ENCODE measurements at regions not wholly inside any gene's neighbourhood (a gene's known extent, or its start where the extent isn't known, plus 50 kb on each side); places are given as distances from the start of the nearest gene placed in this dataset.

DNA sequence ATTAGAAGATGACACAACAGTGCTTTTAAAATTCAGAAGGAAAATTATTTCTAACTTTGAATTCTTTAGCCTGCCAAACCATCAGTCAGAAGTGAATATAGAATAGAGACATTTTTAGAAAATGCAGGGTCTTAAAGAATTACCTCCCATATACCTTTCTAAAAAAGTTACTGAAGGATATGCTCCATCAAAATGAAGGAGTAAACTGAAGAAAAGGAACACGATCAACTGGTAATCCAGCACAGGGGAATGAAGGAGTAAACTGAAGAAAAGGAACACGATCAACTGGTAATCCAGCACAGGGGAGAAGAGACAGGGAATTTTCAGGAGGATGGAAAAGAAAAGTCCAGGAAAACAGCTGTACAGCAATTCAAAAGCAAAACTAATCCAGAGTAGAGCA, 75.4 kb upstream of the LDLRAD3 start:
- ChIA-PET POLR2A (no interaction called here), CTCF (interaction anchor here (1.2 kb wide), 1 partner anchor 18 kb away, joined by 3 read pairs; no protein-coding TSS in a partner anchor)
- no peaks in the 10 kb centered on the region for H3K4me1 Mint-ChIP-seq
- no peaks in the 10 kb centered on the region for H3K36me3 Mint-ChIP-seq (ENCODE audit: low read depth)
- H3K27ac Mint-ChIP-seq: no peak overlapping the region
- no peak for DNase-seq
- H3K27me3 Mint-ChIP-seq: no peaks in the 10 kb centered on the region
- H3K9me3 Mint-ChIP-seq (ENCODE audit: low read depth): peaks cover 19% of the 10 kb centered on the region
- no peak overlapping the region for H3K4me3 Mint-ChIP-seq
- intact Hi-C loops (cut with DNase I, micrococcal nuclease): no loop called here
- no peak for ATAC-seq

DNA sequence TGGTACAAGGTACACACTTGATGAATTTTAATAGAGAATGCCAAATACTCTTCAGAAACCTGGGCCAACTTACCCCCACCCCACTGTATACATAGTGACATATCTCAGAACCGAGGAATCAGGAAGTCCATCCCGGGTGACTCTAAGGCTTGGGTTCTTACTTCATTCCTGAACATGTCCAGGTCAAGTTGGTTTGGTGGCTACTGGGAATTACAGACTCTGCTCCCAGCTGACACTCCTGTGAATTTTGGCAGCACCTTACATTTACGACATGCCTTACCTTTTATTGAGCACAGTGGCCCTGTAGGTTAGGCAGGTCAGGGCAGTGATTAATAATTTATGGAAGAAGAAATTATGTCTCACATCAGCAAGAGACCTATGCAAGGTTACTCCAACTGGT, 70.1 kb upstream of the LDLRAD3 start:
- intact Hi-C loops (cut with DNase I, micrococcal nuclease): no loop called here
- no peak overlapping the region for H3K4me3 Mint-ChIP-seq
- POLR2A ChIA-PET: no interaction called here
- DNase-seq: no peak
- ATAC-seq: no peak
- peaks cover 10% of the 10 kb centered on the region for H3K27me3 Mint-ChIP-seq
- peaks cover 5% of the 10 kb centered on the region for H3K9me3 Mint-ChIP-seq (ENCODE audit: low read depth)
- H3K36me3 Mint-ChIP-seq (ENCODE audit: low read depth): no peaks in the 10 kb centered on the region
- no peaks in the 10 kb centered on the region for H3K4me1 Mint-ChIP-seq
- H3K27ac Mint-ChIP-seq: no peak overlapping the region
- CTCF ChIA-PET: no interaction called here

DNA sequence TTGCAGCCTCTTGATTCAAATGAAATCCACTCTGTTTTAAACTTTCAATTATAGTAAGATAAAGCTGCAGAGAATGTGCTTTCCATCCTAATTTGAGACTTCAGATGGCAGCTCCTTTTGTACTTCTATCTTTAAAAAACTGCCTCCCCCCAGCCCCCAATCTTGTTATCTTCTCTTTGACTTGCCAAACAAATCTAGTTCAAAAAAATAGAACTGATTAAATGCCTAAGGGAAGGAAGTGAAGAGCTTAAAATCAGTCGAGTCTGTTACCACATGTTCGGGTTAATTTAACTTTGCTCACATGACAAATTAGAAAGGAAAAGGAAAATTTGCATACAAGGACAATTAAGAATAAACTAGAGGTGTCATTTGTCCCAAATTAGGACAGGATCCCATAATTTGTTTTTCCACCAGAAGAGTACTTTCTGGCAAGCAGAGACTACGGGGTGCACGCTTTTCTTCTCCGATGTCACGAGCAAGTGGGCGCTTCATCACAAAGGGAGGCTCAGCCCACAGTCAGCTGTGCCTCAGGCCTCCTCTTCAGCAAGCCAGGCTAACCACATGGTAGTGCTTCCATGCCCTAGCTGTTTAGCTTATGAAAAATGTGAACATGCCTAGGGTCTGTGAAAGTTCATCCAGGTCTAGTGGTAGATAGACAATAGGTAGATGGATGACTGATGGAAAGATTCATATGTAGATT, 69.0 kb upstream of the LDLRAD3 start:
- H3K36me3 Mint-ChIP-seq (ENCODE audit: low read depth): no peaks in the 10 kb centered on the region
- peaks cover 12% of the 10 kb centered on the region for H3K27me3 Mint-ChIP-seq
- ChIA-PET POLR2A (no interaction called here), CTCF (no interaction called here)
- H3K9me3 Mint-ChIP-seq (ENCODE audit: low read depth): no peaks in the 10 kb centered on the region
- intact Hi-C loops (cut with DNase I, micrococcal nuclease): no loop called here
- H3K4me1 Mint-ChIP-seq: no peaks in the 10 kb centered on the region
- no peak overlapping the region for H3K4me3 Mint-ChIP-seq
- no peak overlapping the region for H3K27ac Mint-ChIP-seq
- ATAC-seq (no peak), DNase-seq (no peak)

DNA sequence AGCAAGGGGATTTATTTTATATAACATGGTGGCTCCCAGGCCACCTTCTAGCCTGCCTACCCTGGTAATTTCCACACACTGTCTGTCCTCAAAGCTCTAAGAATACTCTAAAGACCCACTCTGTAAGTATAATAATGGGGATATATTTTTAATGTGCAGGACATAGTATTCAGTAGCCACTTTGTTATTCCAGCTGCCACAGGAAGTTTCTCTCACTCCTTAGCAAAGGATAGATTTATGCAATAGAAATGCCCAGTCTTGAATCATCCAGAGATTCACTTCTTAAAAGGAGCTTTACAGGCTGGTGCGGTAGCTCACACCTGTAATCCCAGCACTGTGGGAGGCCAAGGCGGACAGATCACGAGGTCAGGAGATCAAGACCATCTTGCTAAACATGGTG, 68.4 kb upstream of the LDLRAD3 start:
- intact Hi-C loops (cut with DNase I, micrococcal nuclease): no loop called here
- H3K27me3 Mint-ChIP-seq: peaks cover 14% of the 10 kb centered on the region
- H3K36me3 Mint-ChIP-seq (ENCODE audit: low read depth): no peaks in the 10 kb centered on the region
- ChIA-PET CTCF (interaction anchor here (0.6 to 2.1 kb wide), 3 partner anchors 52 to 546 kb away, joined by 3 to 6 read pairs (median 3); no protein-coding TSS in a partner anchor), POLR2A (no interaction called here)
- ATAC-seq (no peak), DNase-seq (no peak)
- H3K27ac Mint-ChIP-seq: no peak overlapping the region
- H3K4me1 Mint-ChIP-seq: no peaks in the 10 kb centered on the region
- no peaks in the 10 kb centered on the region for H3K9me3 Mint-ChIP-seq (ENCODE audit: low read depth)
- no peak overlapping the region for H3K4me3 Mint-ChIP-seq

DNA sequence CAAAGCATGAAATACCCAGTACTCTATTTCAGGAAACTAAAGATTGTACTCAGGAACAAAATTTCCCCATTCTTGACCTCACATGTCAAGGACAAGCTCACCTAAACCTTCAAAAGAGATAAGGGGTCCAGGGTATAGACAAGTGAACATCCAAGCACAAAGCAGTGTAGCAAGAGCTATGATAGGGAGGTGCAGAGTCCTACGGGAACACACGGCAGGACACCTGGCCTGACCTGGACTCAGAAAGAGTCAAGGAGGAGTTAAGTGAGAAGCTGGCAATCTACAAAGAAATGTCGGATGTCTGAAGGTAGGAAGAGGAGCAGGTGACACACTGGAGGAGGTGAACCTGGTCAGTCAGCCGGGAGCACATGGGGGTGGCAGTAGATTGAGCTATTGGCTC, 67.1 kb upstream of the LDLRAD3 start:
- no peaks in the 10 kb centered on the region for H3K36me3 Mint-ChIP-seq (ENCODE audit: low read depth)
- no peaks in the 10 kb centered on the region for H3K9me3 Mint-ChIP-seq (ENCODE audit: low read depth)
- intact Hi-C loops (cut with DNase I, micrococcal nuclease): no loop called here
- peaks cover 14% of the 10 kb centered on the region for H3K27me3 Mint-ChIP-seq
- ATAC-seq: no peak
- DNase-seq: no peak
- H3K4me3 Mint-ChIP-seq: no peak overlapping the region
- CTCF ChIA-PET: interaction anchor here (0.6 to 2.1 kb wide), 2 partner anchors 55 to 321 kb away, joined by 3 to 6 read pairs; no protein-coding TSS in a partner anchor
- no peaks in the 10 kb centered on the region for H3K4me1 Mint-ChIP-seq
- no peak overlapping the region for H3K27ac Mint-ChIP-seq
- POLR2A ChIA-PET: no interaction called here

DNA sequence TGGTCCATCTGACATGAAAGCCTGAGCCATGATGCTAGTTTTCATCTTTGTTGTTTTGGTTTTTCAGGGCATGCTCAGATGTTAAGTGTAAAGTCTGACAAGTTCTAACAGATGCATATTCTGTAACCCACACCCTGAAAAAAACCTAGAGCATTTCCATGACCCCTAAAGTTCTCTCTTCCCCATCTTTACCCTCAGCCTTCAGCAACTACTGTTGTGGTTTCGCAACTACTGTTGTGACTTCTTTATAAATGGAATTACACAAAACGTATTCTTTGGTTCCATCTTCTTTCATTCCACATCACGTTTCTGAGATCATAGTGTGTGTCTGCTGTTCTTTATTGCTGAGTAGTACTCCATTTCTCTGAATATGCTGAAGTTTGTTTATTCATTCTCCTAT, 65.1 kb upstream of the LDLRAD3 start:
- CTCF ChIA-PET: no interaction called here
- peaks cover 18% of the 10 kb centered on the region for H3K27me3 Mint-ChIP-seq
- no peaks in the 10 kb centered on the region for H3K9me3 Mint-ChIP-seq (ENCODE audit: low read depth)
- H3K4me1 Mint-ChIP-seq: no peaks in the 10 kb centered on the region
- POLR2A ChIA-PET: no interaction called here
- intact Hi-C loops (cut with DNase I, micrococcal nuclease): no loop called here
- no peak overlapping the region for H3K27ac Mint-ChIP-seq
- DNase-seq: no peak
- ATAC-seq: no peak
- no peaks in the 10 kb centered on the region for H3K36me3 Mint-ChIP-seq (ENCODE audit: low read depth)
- no peak overlapping the region for H3K4me3 Mint-ChIP-seq

DNA sequence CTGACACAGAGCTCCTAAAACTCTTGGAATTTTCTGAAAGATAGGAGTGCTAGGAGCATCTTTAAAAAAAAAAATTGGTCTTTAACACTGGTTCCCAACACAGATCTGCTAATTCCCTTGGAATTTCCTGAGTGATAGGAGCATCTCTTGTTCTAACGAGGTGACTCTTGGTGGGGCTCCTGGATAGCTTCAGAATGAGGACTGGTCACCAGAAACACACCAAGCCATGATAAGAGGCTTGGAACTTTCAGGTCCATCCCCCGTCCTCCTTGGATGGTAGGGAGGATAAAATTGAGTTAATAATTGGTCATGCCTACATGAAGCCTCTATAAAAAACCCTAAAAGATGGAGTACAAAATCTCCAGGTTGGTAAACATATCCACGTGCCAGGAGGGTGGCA, 64.5 kb upstream of the LDLRAD3 start:
- peaks cover 22% of the 10 kb centered on the region for H3K27me3 Mint-ChIP-seq
- no peak overlapping the region for H3K27ac Mint-ChIP-seq
- no peak overlapping the region for H3K4me3 Mint-ChIP-seq
- no peaks in the 10 kb centered on the region for H3K9me3 Mint-ChIP-seq (ENCODE audit: low read depth)
- intact Hi-C loops (cut with DNase I, micrococcal nuclease): no loop called here
- ATAC-seq (no peak), DNase-seq (no peak)
- POLR2A ChIA-PET: no interaction called here
- no peaks in the 10 kb centered on the region for H3K36me3 Mint-ChIP-seq (ENCODE audit: low read depth)
- CTCF ChIA-PET: no interaction called here
- H3K4me1 Mint-ChIP-seq: no peaks in the 10 kb centered on the region

DNA sequence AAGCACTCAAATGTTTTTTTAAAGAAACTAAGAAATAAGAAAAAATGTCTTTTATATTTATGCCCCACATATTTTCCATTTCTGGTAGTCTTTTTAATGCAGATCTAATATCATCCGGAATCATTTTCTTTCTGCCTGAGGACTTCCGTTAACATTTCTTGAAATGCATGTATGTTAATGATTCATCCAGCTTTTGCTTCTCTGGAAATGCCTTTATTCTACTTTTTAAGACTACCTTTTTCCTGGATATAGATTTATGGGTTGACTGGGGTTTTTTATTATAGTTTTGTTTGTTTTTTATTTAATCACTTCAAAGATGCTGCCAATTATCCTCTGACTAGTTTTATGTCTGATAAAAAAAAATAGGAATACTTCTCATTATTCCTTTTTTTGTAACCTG, 57.1 kb upstream of the LDLRAD3 start:
- Mint-ChIP-seq H3K4me3 (no peak overlapping the region), H3K27me3 (peaks cover 18% of the 10 kb centered on the region), H3K9me3 (ENCODE audit: low read depth) (no peaks in the 10 kb centered on the region), H3K36me3 (ENCODE audit: low read depth) (no peaks in the 10 kb centered on the region), H3K4me1 (no peaks in the 10 kb centered on the region), H3K27ac (no peak overlapping the region)
- DNase-seq (no peak), ATAC-seq (no peak)
- CTCF ChIA-PET: no interaction called here
- POLR2A ChIA-PET: no interaction called here
- intact Hi-C loops (cut with DNase I, micrococcal nuclease): no loop called here

DNA sequence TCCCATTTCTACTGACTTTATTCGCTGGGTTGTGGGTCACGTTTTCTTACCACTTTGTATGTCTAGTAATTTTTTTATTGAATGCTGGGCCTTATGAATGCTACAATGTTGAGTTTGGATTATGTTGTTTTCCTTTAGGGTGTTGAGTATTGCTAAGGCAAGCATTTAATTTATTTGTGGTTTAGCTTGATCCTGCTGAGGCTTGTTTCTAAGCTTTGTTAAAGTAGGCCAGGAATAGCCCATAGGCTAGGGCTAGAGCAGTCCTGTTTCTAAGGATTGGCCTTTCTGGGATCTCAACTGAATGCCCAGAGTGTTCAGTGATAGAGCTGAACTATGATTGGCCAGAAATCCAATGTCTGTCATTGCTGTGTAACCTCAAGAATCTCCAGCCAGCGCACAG, 56.1 kb upstream of the LDLRAD3 start:
- H3K27ac Mint-ChIP-seq: no peak overlapping the region
- no peak for DNase-seq
- H3K9me3 Mint-ChIP-seq (ENCODE audit: low read depth): no peaks in the 10 kb centered on the region
- ATAC-seq: no peak
- no peaks in the 10 kb centered on the region for H3K4me1 Mint-ChIP-seq
- intact Hi-C loops (cut with DNase I, micrococcal nuclease): no loop called here
- POLR2A ChIA-PET: no interaction called here
- H3K27me3 Mint-ChIP-seq: peaks cover 20% of the 10 kb centered on the region
- CTCF ChIA-PET: no interaction called here
- no peaks in the 10 kb centered on the region for H3K36me3 Mint-ChIP-seq (ENCODE audit: low read depth)
- H3K4me3 Mint-ChIP-seq: no peak overlapping the region

DNA sequence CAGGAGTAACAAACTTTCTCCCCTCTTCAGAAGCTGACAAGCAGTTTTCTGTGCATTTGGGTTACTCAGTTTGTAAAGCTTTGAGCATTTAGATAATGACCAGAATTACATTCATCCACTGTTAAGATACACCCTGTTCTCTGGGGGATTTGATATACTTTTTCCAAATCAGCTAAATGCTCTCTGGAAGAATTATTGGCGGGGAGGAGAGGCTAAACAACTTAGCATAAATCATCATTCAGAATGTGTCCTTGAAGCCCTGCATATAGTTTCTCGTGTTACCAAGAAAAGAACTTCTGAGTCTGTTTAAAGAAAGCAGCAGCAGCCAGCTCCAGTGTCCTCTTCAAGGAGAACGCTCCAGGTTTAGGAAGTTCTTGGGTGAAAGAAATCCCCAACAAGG, 54.9 kb upstream of the LDLRAD3 start:
- DNase-seq (no peak), ATAC-seq (no peak)
- no peaks in the 10 kb centered on the region for H3K9me3 Mint-ChIP-seq (ENCODE audit: low read depth)
- no peak overlapping the region for H3K27ac Mint-ChIP-seq
- intact Hi-C loops (cut with DNase I, micrococcal nuclease): no loop called here
- POLR2A ChIA-PET: no interaction called here
- peaks cover 15% of the 10 kb centered on the region for H3K27me3 Mint-ChIP-seq
- H3K4me1 Mint-ChIP-seq: no peaks in the 10 kb centered on the region
- no peak overlapping the region for H3K4me3 Mint-ChIP-seq
- H3K36me3 Mint-ChIP-seq (ENCODE audit: low read depth): no peaks in the 10 kb centered on the region
- CTCF ChIA-PET: no interaction called here

DNA sequence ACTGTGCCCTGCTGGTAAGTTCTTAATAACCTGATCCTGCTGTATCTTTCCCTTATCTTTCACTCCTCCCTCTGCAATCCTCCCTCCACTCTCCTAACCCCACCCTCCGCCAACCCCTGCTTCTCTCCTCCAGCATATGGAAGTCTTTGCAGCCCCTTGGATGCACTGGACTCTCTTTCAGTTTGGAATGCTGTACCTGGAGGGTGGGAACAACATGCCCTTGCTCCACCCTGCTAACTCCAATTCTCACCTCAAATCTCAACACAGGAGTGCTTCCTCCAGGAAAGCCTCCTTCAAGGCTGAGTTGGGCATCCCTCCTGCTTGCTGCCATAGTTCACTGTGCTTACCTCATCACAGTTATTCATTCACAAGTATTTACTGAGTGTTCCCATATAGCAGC, 52.8 kb upstream of the LDLRAD3 start:
- ATAC-seq: no peak
- DNase-seq: no peak
- no peak overlapping the region for H3K27ac Mint-ChIP-seq
- no peaks in the 10 kb centered on the region for H3K36me3 Mint-ChIP-seq (ENCODE audit: low read depth)
- CTCF ChIA-PET: interaction anchor here (0.8 kb wide), 1 partner anchor 262 kb away, joined by 4 read pairs; no protein-coding TSS in a partner anchor
- intact Hi-C loops (cut with DNase I, micrococcal nuclease): no loop called here
- H3K27me3 Mint-ChIP-seq: peaks cover 13% of the 10 kb centered on the region
- no peaks in the 10 kb centered on the region for H3K4me1 Mint-ChIP-seq
- H3K4me3 Mint-ChIP-seq: no peak overlapping the region
- POLR2A ChIA-PET: no interaction called here
- H3K9me3 Mint-ChIP-seq (ENCODE audit: low read depth): no peaks in the 10 kb centered on the region

DNA sequence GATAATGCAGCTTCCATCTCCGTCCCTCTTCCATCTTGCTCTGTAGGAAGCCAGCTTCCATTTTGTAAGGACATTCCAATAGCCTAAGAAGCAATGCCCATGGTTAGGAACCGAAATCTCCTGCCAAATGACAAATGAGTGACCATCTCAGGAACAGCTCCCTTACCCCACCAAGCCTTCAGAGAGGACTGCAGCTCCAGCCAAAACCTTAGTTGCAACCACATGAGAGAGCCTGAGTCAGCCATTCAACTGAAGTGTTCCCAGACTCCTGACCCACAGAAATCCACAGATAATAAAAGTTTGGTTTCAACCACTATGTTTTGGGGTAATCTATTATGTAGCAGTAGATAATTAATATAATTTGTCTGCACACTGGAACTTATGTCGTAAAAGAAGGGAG, 51.7 kb upstream of the LDLRAD3 start:
- H3K9me3 Mint-ChIP-seq (ENCODE audit: low read depth): no peaks in the 10 kb centered on the region
- no peak overlapping the region for H3K4me3 Mint-ChIP-seq
- H3K27me3 Mint-ChIP-seq: peaks cover 16% of the 10 kb centered on the region
- DNase-seq (no peak), ATAC-seq (no peak)
- POLR2A ChIA-PET: no interaction called here
- intact Hi-C loops (cut with DNase I, micrococcal nuclease): no loop called here
- H3K4me1 Mint-ChIP-seq: no peaks in the 10 kb centered on the region
- CTCF ChIA-PET: interaction anchor here (0.8 kb wide), 1 partner anchor 263 kb away, joined by 4 read pairs; no protein-coding TSS in a partner anchor
- no peaks in the 10 kb centered on the region for H3K36me3 Mint-ChIP-seq (ENCODE audit: low read depth)
- no peak overlapping the region for H3K27ac Mint-ChIP-seq
